ENCODE measurements at regions not wholly inside any gene's neighbourhood (a gene's known extent, or its start where the extent isn't known, plus 50 kb on each side); places are given as distances from the start of the nearest gene placed in this dataset.

GRCh38 chr1:57736940-57737339 lies 313.1 kb upstream of the DAB1 start:
- TF ChIP-seq CTCF (conservative IDR thresholded peaks at IDR 0.05; ENCODE audit: low read depth, low read length) = no peak
- no peak for TF ChIP-seq EZH2 (IDR thresholded peaks at IDR 0.05; ENCODE audit: low read length, unreplicated experiment)

Measured in PC-3 (cell line).